UCSD-AML1 (cell line): ENCODE measurements at regions not wholly inside any gene's neighbourhood (a gene's known extent, or its start where the extent isn't known, plus 50 kb on each side); places are given as distances from the start of the nearest gene placed in this dataset.

Experiments
- DNase-seq: peaks from one replicate; lab custom pipeline; 2025; ENCODE audit not compliant: unreplicated experiment; lab: John Stamatoyannopoulos, UW

GRCh38 chr10:44593952-44594351 lies 209.1 kb upstream of the CXCL12 start:
- DNase-seq: no peak

- no peak for DNase-seq
Observed at GRCh38 chr10:44607116-44607515, 222.2 kb upstream of the CXCL12 start.

GRCh38 chr10:44618910-44619309 lies 234.0 kb upstream of the CXCL12 start:
- DNase-seq: no peak

- DNase-seq: no peak
Observed at GRCh38 chr10:44619521-44619920, 234.6 kb upstream of the CXCL12 start.

- DNase-seq: no peak
Observed at GRCh38 chr10:44619975-44620374, 235.1 kb upstream of the CXCL12 start.

- DNase-seq: no peak
Observed at GRCh38 chr10:44627591-44628354, 242.9 kb upstream of the CXCL12 start.

GRCh38 chr10:44628921-44629320 lies 244.0 kb upstream of the CXCL12 start:
- DNase-seq: no peak

GRCh38 chr10:44635176-44635575 lies 250.3 kb upstream of the CXCL12 start:
- DNase-seq: no peak

- no peak for DNase-seq
Observed at GRCh38 chr10:44636625-44637024, 251.7 kb upstream of the CXCL12 start.

- DNase-seq: no peak
Observed at GRCh38 chr10:44640429-44640828, 255.5 kb upstream of the CXCL12 start.

- no peak for DNase-seq
Observed at GRCh38 chr10:44647473-44647872, 262.6 kb upstream of the CXCL12 start.

- no peak for DNase-seq
Observed at GRCh38 chr10:44647877-44648542, 263.1 kb upstream of the CXCL12 start.

- no peak for DNase-seq
Observed at GRCh38 chr10:44650691-44651661, 260.2 kb upstream of the TMEM72 start.

GRCh38 chr10:44651834-44652233 lies 259.3 kb upstream of the TMEM72 start:
- DNase-seq: no peak

- DNase-seq: no peak
Observed at GRCh38 chr10:44659320-44659719, 251.8 kb upstream of the TMEM72 start.

GRCh38 chr10:44660271-44660670 lies 250.9 kb upstream of the TMEM72 start:
- DNase-seq: no peak

- no peak for DNase-seq
Observed at GRCh38 chr10:44662051-44662450, 249.1 kb upstream of the TMEM72 start.

GRCh38 chr10:44668336-44668735 lies 242.8 kb upstream of the TMEM72 start:
- DNase-seq: no peak

GRCh38 chr10:44671319-44671718 lies 239.8 kb upstream of the TMEM72 start:
- DNase-seq: no peak

- no peak for DNase-seq
Observed at GRCh38 chr10:44673245-44673983, 237.7 kb upstream of the TMEM72 start.
